GM12872 (cell line): ENCODE measurements at regions not wholly inside any gene's neighbourhood (a gene's known extent, or its start where the extent isn't known, plus 50 kb on each side); places are given as distances from the start of the nearest gene placed in this dataset.

Source experiments
- CTCF ChIP-seq: IDR thresholded peaks from 3 replicates; pipeline ENCODE4 v1.5.1; 2011; ENCODE audit warnings: low read depth, mild to moderate bottlenecking, low read length, moderate library complexity; ENCODE audit not compliant: insufficient read depth

- no peak for TF ChIP-seq CTCF
Observed at GRCh38 chr1:234976861-234977680, 151.6 kb downstream of the TOMM20 start.

GRCh38 chr1:234975941-234976860, 152.4 kb downstream of the TOMM20 start:
- no peak for TF ChIP-seq CTCF

- TF ChIP-seq CTCF, result no peak
Observed at GRCh38 chr1:234975122-234975940, 153.3 kb downstream of the TOMM20 start.

GRCh38 chr1:234973426-234974250, 155.0 kb downstream of the TOMM20 start:
- TF ChIP-seq CTCF, result no peak

- no peak for TF ChIP-seq CTCF
Observed at GRCh38 chr1:234972411-234973191, 156.0 kb downstream of the TOMM20 start.

- no peak for TF ChIP-seq CTCF
Observed at GRCh38 chr1:234971586-234972297, 156.9 kb downstream of the TOMM20 start.
